WTC11 (cell line): ENCODE measurements at regions not wholly inside any gene's neighbourhood (a gene's known extent, or its start where the extent isn't known, plus 50 kb on each side); places are given as distances from the start of the nearest gene placed in this dataset.

Source experiments
- ATAC-seq: fragments of 200-7000 bp; cut with Tn5 transposase; 2 replicates; pipeline ENCODE4 v1.10.0; 2021; ENCODE audit warnings: mild to moderate bottlenecking, moderate library complexity
- CTCF ChIA-PET: fragments of 300-600 bp; sonication (Branson Sonifier 250); formaldehyde crosslinking; loops from one replicate; lab custom pipeline; 2021; ENCODE audit warnings: antibody characterized with exemption; lab: Charles Lee
- POLR2A ChIA-PET: fragments of 350-600 bp; sonication (Branson Sonifier 250); formaldehyde crosslinking; loops from one replicate; lab custom pipeline; 2021; ENCODE audit warnings: antibody characterized with exemption; lab: Charles Lee
- DNase-seq: peaks from one replicate; pipeline ENCODE4 v3.0.0; 2021; ENCODE audit warnings: low spot score
- H3K27ac Mint-ChIP-seq: 2 replicates; pipeline ENCODE4 v1.8.0; 2021; ENCODE audit warnings: mixed read lengths
- H3K27me3 Mint-ChIP-seq: 2 replicates; pipeline ENCODE4 v1.8.0; 2021; ENCODE audit warnings: low read depth, mild to moderate bottlenecking, moderate library complexity, mixed read lengths
- H3K36me3 Mint-ChIP-seq: 2 replicates; pipeline ENCODE4 v1.8.0; 2021; ENCODE audit warnings: mixed read lengths
- H3K4me1 Mint-ChIP-seq: 2 replicates; pipeline ENCODE4 v1.8.0; 2022; ENCODE audit warnings: mixed read lengths
- H3K4me3 Mint-ChIP-seq: 2 replicates; pipeline ENCODE4 v1.8.0; 2021; ENCODE audit warnings: mild to moderate bottlenecking, moderate library complexity, mixed read lengths
- H3K9me3 Mint-ChIP-seq: 2 replicates; pipeline ENCODE4 v1.8.0; 2021; ENCODE audit warnings: mixed read lengths
- AFF4 ChIP-seq: sonication (generic); formaldehyde crosslinking; IDR thresholded peaks from 2 replicates; pipeline ENCODE4 v1.8.1; 2023; ENCODE audit warnings: mild to moderate bottlenecking, missing genetic modification reagents, borderline replicate concordance
- ATF6 ChIP-seq: sonication (generic); formaldehyde crosslinking; IDR thresholded peaks from 2 replicates; pipeline ENCODE4 v1.8.1; 2023; ENCODE audit warnings: mild to moderate bottlenecking, missing genetic modification reagents
- FOXK1 ChIP-seq: sonication (generic); formaldehyde crosslinking; IDR thresholded peaks from 2 replicates; pipeline ENCODE4 v1.8.0; 2022; ENCODE audit warnings: mild to moderate bottlenecking, moderate library complexity, missing genetic modification reagents
- FOXP1 ChIP-seq: sonication (generic); formaldehyde crosslinking; IDR thresholded peaks from 2 replicates; pipeline ENCODE4 v1.8.0; 2022; ENCODE audit warnings: missing genetic modification reagents, mild to moderate bottlenecking, moderate library complexity, borderline replicate concordance
- GABPB1 ChIP-seq: sonication (generic); formaldehyde crosslinking; IDR thresholded peaks from 2 replicates; pipeline ENCODE4 v1.8.1; 2023; ENCODE audit warnings: mild to moderate bottlenecking, missing genetic modification reagents
- GRHL2 ChIP-seq: fragments of 250-450 bp; sonication (Bioruptor Pico); IDR thresholded peaks from 2 replicates; pipeline ENCODE4 v1.8.0; 2022; ENCODE audit warnings: mild to moderate bottlenecking, moderate library complexity; ENCODE audit not compliant: insufficient replicate concordance, severe bottlenecking
- IRF1 ChIP-seq: sonication (generic); formaldehyde crosslinking; IDR thresholded peaks from 2 replicates; pipeline ENCODE4 v1.8.0; 2023; ENCODE audit warnings: missing genetic modification reagents
- JAZF1 ChIP-seq: fragments of 250-450 bp; sonication (Bioruptor Pico); IDR thresholded peaks from 2 replicates; pipeline ENCODE4 v1.9.0; 2021; ENCODE audit warnings: moderate library complexity, mild to moderate bottlenecking, inconsistent platforms
- MLX ChIP-seq: sonication (generic); formaldehyde crosslinking; IDR thresholded peaks from 2 replicates; pipeline ENCODE4 v1.8.1; 2023; ENCODE audit warnings: mild to moderate bottlenecking, missing genetic modification reagents, moderate library complexity
- MXD4 ChIP-seq: fragments of 250-450 bp; sonication (Bioruptor Pico); IDR thresholded peaks from 2 replicates; pipeline ENCODE4 v1.8.0; 2021; ENCODE audit warnings: mild to moderate bottlenecking, moderate library complexity, borderline replicate concordance
- PRDM15 ChIP-seq: sonication (generic); formaldehyde crosslinking; IDR thresholded peaks from 2 replicates; pipeline ENCODE4 v1.8.0; 2022; ENCODE audit warnings: missing genetic modification reagents
- RORB ChIP-seq: fragments of 250-450 bp; sonication (Bioruptor Pico); IDR thresholded peaks from 2 replicates; pipeline ENCODE4 v1.9.0; 2021; ENCODE audit warnings: mild to moderate bottlenecking
- SMAD3 ChIP-seq: sonication (generic); formaldehyde crosslinking; IDR thresholded peaks from 2 replicates; pipeline ENCODE4 v1.8.0; 2022; ENCODE audit warnings: missing genetic modification reagents, mild to moderate bottlenecking, borderline replicate concordance
- SMAD4 ChIP-seq: sonication (generic); formaldehyde crosslinking; IDR thresholded peaks from 2 replicates; pipeline ENCODE4 v1.8.0; 2022; ENCODE audit warnings: mild to moderate bottlenecking, missing genetic modification reagents
- STAT6 ChIP-seq: sonication (generic); formaldehyde crosslinking; conservative IDR thresholded peaks from 2 replicates; pipeline ENCODE4 v1.8.1; 2023; ENCODE audit warnings: mild to moderate bottlenecking, low read depth, missing genetic modification reagents, moderate library complexity
- ZBTB43 ChIP-seq: sonication (generic); formaldehyde crosslinking; IDR thresholded peaks from 2 replicates; pipeline ENCODE4 v1.8.1; 2023; ENCODE audit warnings: mild to moderate bottlenecking, missing genetic modification reagents
- ZNF263 ChIP-seq: sonication (generic); formaldehyde crosslinking; IDR thresholded peaks from 2 replicates; pipeline ENCODE4 v1.8.1; 2022; ENCODE audit warnings: low read depth, mild to moderate bottlenecking, moderate library complexity, missing genetic modification reagents
- ZNF396 ChIP-seq: fragments of 250-450 bp; sonication (Bioruptor Pico); IDR thresholded peaks from 2 replicates; pipeline ENCODE4 v1.8.0; 2021; ENCODE audit warnings: mild to moderate bottlenecking, moderate library complexity, borderline replicate concordance
- ZNF512 ChIP-seq: sonication (generic); formaldehyde crosslinking; IDR thresholded peaks from 2 replicates; pipeline ENCODE4 v1.8.1; 2022; ENCODE audit warnings: missing genetic modification reagents, borderline replicate concordance
- ZNF671 ChIP-seq: fragments of 250-450 bp; sonication (Bioruptor Pico); IDR thresholded peaks from 2 replicates; pipeline ENCODE4 v1.8.0; 2021; ENCODE audit warnings: mild to moderate bottlenecking

- TF ChIP-seq ATF6, result no peak
- TF ChIP-seq GABPB1 (CRISPR knock-in tag), result no peak
- no peak for TF ChIP-seq IRF1
- TF ChIP-seq RORB (CRISPR knock-in tag), result no peak
- TF ChIP-seq FOXP1, result no peak
These were observed 89.7 kb upstream of the GHITM start (continued) for GRCh38 chr10:84049645-84050011.

GRCh38 chr10:84053626-84054025 lies 85.7 kb upstream of the GHITM start:
- ChIA-PET POLR2A (no interaction called here), CTCF (no interaction called here)
- no peaks in the 10 kb centered on the region; the same call in none of the 2 replicates for H3K27me3 Mint-ChIP-seq
- peaks cover 5% of the 10 kb centered on the region; the same call in 1 of the 2 replicates for H3K9me3 Mint-ChIP-seq
- H3K4me3 Mint-ChIP-seq, result no peak overlapping the region
- DNase-seq, result no peak
- H3K27ac Mint-ChIP-seq, result no peak overlapping the region
- H3K36me3 Mint-ChIP-seq, result no peaks in the 10 kb centered on the region
- peaks cover 9% of the 10 kb centered on the region for H3K4me1 Mint-ChIP-seq
- ATAC-seq, result no peak
- no peak for TF ChIP-seq MXD4 (CRISPR knock-in tag)
- no peak for TF ChIP-seq ZNF263 (CRISPR knock-in tag)
- no peak for TF ChIP-seq GRHL2 (CRISPR knock-in tag)
- TF ChIP-seq ZNF396 (CRISPR knock-in tag), result no peak
- TF ChIP-seq JAZF1 (CRISPR knock-in tag), result no peak
- no peak for TF ChIP-seq ZNF512 (CRISPR knock-in tag)
- no peak for TF ChIP-seq FOXK1 (CRISPR knock-in tag)
- no peak for TF ChIP-seq ZBTB43 (CRISPR knock-in tag)
- no peak for TF ChIP-seq SMAD4 (CRISPR knock-in tag)
- TF ChIP-seq ZNF671 (CRISPR knock-in tag), result no peak
- no peak for TF ChIP-seq MLX
- TF ChIP-seq STAT6 (CRISPR knock-in tag), result no peak
- TF ChIP-seq AFF4 (CRISPR knock-in tag), result no peak
- TF ChIP-seq PRDM15 (CRISPR knock-in tag), result no peak
- no peak for TF ChIP-seq SMAD3 (CRISPR knock-in tag)
